ENCODE measurements at regions not wholly inside any gene's neighbourhood (a gene's known extent, or its start where the extent isn't known, plus 50 kb on each side); places are given as distances from the start of the nearest gene placed in this dataset.
"Not testable (repeated sequence)": the region's sequence is repeated elsewhere in the genome, so short reads cannot be mapped to it uniquely, and the experiment has no call there.

- Histone ChIP-seq H3K4me1 (ENCODE audit: insufficient read depth, low read length) (no peaks in the 10 kb centered on the region), H2BK15ac (ENCODE audit: low read depth, low read length) (no peak overlapping the region), H3K14ac (ENCODE audit: insufficient read depth, low read length) (no peak overlapping the region), H3K23ac (ENCODE audit: insufficient read length, low read depth, low read length) (no peak overlapping the region), H3K4me2 (ENCODE audit: insufficient read depth, insufficient read length, low read length) (no peak overlapping the region), H3K23me2 (ENCODE audit: insufficient read length, low read depth, low read length, poor library complexity, severe bottlenecking) (no peaks in the 10 kb centered on the region), H2AFZ (ENCODE audit: low read length) (no peak overlapping the region), H4K91ac (ENCODE audit: insufficient read length, low read depth, low read length) (no peak overlapping the region), H4K8ac (replicated peaks; ENCODE audit: insufficient read length, low read depth, low read length) (no peak overlapping the region), H3K27ac (ENCODE audit: insufficient read length, low read depth, low read length) (no peak overlapping the region), H4K20me1 (ENCODE audit: control insufficient read depth, insufficient read depth, insufficient read length) (no peaks in the 10 kb centered on the region), H3K18ac (ENCODE audit: insufficient read length, low read depth, low read length) (no peak overlapping the region), H3K9ac (ENCODE audit: extremely low read depth, insufficient read length, low read length) (no peak overlapping the region), H3K9me3 (ENCODE audit: control insufficient read depth, low read depth, low read length) (peaks cover 17% of the 10 kb centered on the region), H3K4ac (ENCODE audit: low read depth, low read length) (no peak overlapping the region), H2AK5ac (ENCODE audit: insufficient read length, low read length) (no peak overlapping the region), H3K56ac (ENCODE audit: insufficient read length, low read depth, low read length) (no peak overlapping the region), H2BK12ac (ENCODE audit: insufficient read length, low read depth, low read length) (no peak overlapping the region), H3K79me2 (ENCODE audit: insufficient read depth, low read length) (no peaks in the 10 kb centered on the region), H2BK5ac (ENCODE audit: insufficient read length, low read length) (no peak overlapping the region), H2BK20ac (ENCODE audit: low read depth, low read length, poor library complexity, severe bottlenecking) (no peak overlapping the region), H3K79me1 (ENCODE audit: insufficient read depth, low read depth, low read length, poor library complexity, severe bottlenecking) (no peaks in the 10 kb centered on the region), H2BK120ac (ENCODE audit: low read depth, low read length, poor library complexity, severe bottlenecking) (no peak overlapping the region), H3K27me3 (ENCODE audit: insufficient read depth, low read length) (no peaks in the 10 kb centered on the region), H4K5ac (ENCODE audit: insufficient read length, low read depth, low read length) (no peak overlapping the region), H3T11ph (ENCODE audit: low read length) (no peak overlapping the region)
- peaks cover 46 to 53% of the 10 kb centered on the region in 2 experiments for H3K9me3 Mint-ChIP-seq
- no peak overlapping the region; a peak in 1 of 7 replicates for H3K27ac Mint-ChIP-seq
- no peak for TF ChIP-seq CTCF (conservative IDR thresholded peaks at IDR 0.05)
- WGBS (ENCODE audit: extremely low coverage, insufficient read length, low lambda C conversion rate): no CpG with 5 or more reads among the region's 24 CpGs
- H3K27me3 Mint-ChIP-seq (ENCODE audit: low read depth): no peaks in the 10 kb centered on the region
- H3K4me1 Mint-ChIP-seq: peaks cover 2 to 5% of the 10 kb centered on the region in 2 experiments; a peak in 3 of 4 replicates
- DNase-seq: peak; percentile 89
- H3K4me3 Mint-ChIP-seq: peak overlapping the region; percentile 47 to 68
- H3K36me3 Mint-ChIP-seq (ENCODE audit: insufficient read depth in 1 of 3, low read depth in 3 of 3): no peaks in the 10 kb centered on the region; a peak in 2 of 7 replicates
These were observed 182.3 kb upstream of the NDN start for GRCh38 chr15:23869396-23869795.

- not testable (repeated sequence) for H3K36me3 Mint-ChIP-seq (ENCODE audit: insufficient read depth in 1 of 3, low read depth in 3 of 3); H4K8ac ChIP-seq (replicated peaks; ENCODE audit: insufficient read length, low read depth, low read length); H4K20me1 ChIP-seq (ENCODE audit: control insufficient read depth, insufficient read depth, insufficient read length); H2BK12ac ChIP-seq (ENCODE audit: insufficient read length, low read depth, low read length); H4K5ac ChIP-seq (ENCODE audit: insufficient read length, low read depth, low read length); H2AFZ ChIP-seq (ENCODE audit: low read length); H3K27ac ChIP-seq (ENCODE audit: insufficient read length, low read depth, low read length); H2BK20ac ChIP-seq (ENCODE audit: low read depth, low read length, poor library complexity, severe bottlenecking); DNase-seq; H3K14ac ChIP-seq (ENCODE audit: insufficient read depth, low read length); H3K4me3 Mint-ChIP-seq; H4K91ac ChIP-seq (ENCODE audit: insufficient read length, low read depth, low read length); H3K23ac ChIP-seq (ENCODE audit: insufficient read length, low read depth, low read length); H3K23me2 ChIP-seq (ENCODE audit: insufficient read length, low read depth, low read length, poor library complexity, severe bottlenecking); H3K27ac Mint-ChIP-seq; H3T11ph ChIP-seq (ENCODE audit: low read length); H2BK15ac ChIP-seq (ENCODE audit: low read depth, low read length); H3K9ac ChIP-seq (ENCODE audit: extremely low read depth, insufficient read length, low read length); H2BK120ac ChIP-seq (ENCODE audit: low read depth, low read length, poor library complexity, severe bottlenecking); H3K18ac ChIP-seq (ENCODE audit: insufficient read length, low read depth, low read length); H3K4me2 ChIP-seq (ENCODE audit: insufficient read depth, insufficient read length, low read length); H3K27me3 ChIP-seq (ENCODE audit: insufficient read depth, low read length); H2BK5ac ChIP-seq (ENCODE audit: insufficient read length, low read length); H3K4ac ChIP-seq (ENCODE audit: low read depth, low read length); H3K79me2 ChIP-seq (ENCODE audit: insufficient read depth, low read length); H3K79me1 ChIP-seq (ENCODE audit: insufficient read depth, low read depth, low read length, poor library complexity, severe bottlenecking); H3K27me3 Mint-ChIP-seq (ENCODE audit: low read depth); H3K4me1 ChIP-seq (ENCODE audit: insufficient read depth, low read length); H2AK5ac ChIP-seq (ENCODE audit: insufficient read length, low read length); H3K56ac ChIP-seq (ENCODE audit: insufficient read length, low read depth, low read length)
- H3K9me3 Mint-ChIP-seq: peaks cover 67 to 72% of the 10 kb centered on the region in 2 experiments
- peaks cover 6 to 11% of the 10 kb centered on the region in 2 experiments for H3K4me1 Mint-ChIP-seq
- no CpG with 5 or more reads among the region's 8 CpGs for WGBS (ENCODE audit: extremely low coverage, insufficient read length, low lambda C conversion rate)
- H3K9me3 ChIP-seq (ENCODE audit: control insufficient read depth, low read depth, low read length): peaks cover 27% of the 10 kb centered on the region
These were observed 186.5 kb upstream of the NDN start for GRCh38 chr15:23873613-23874012.
